ENCODE measurements at regions not wholly inside any gene's neighbourhood (a gene's known extent, or its start where the extent isn't known, plus 50 kb on each side); places are given as distances from the start of the nearest gene placed in this dataset.

DNA sequence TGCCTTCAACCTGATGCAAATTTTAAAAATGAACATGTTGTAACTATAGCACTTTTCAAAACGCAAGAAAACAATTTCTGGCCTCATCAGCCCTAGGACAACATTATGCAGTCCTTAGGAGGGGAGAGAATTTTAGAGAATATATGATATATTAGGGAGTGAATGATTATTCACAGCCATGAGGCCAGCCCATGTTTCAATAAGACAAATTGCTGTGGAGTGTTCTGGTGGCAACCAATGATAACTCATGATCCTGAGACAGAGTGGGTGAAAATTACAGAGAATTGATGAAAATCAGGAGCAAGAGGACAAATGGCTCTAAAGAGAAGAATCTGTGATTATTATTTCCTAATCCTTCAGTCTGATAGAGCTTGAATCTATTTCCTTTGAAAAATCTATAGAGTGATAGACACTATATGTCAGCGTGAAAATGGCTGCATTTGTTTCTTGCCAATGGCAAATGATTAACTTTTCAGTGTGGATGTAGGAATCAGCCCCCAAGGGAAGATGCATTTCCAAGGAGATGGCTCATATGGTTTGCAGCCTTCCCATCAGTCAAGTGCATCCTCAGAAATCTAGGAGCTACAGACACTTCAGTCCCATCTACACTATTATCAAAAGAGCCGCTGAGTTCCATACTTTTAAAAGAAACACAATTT lies 761.0 kb upstream of the ARRDC4 start:
- no peaks in the 10 kb centered on the region for H3K9me2 ChIP-seq (replicated peaks; ENCODE audit: control insufficient read depth, low read length)
- no peaks in the 10 kb centered on the region for H3K27me3 ChIP-seq (ENCODE audit: control insufficient read depth, low read length)
- no peaks in the 10 kb centered on the region for H3F3A ChIP-seq (ENCODE audit: control insufficient read depth, insufficient read depth)
- H3K4me3 ChIP-seq (ENCODE audit: low read length) = no peak overlapping the region
- no peaks in the 10 kb centered on the region for H3K79me2 ChIP-seq (ENCODE audit: control insufficient read depth, low read length)
- TF ChIP-seq EZH2phosphoT487 (IDR thresholded peaks at IDR 0.05; ENCODE audit: borderline replicate concordance, low read length) = no peak
- TF ChIP-seq, protein P1, sequence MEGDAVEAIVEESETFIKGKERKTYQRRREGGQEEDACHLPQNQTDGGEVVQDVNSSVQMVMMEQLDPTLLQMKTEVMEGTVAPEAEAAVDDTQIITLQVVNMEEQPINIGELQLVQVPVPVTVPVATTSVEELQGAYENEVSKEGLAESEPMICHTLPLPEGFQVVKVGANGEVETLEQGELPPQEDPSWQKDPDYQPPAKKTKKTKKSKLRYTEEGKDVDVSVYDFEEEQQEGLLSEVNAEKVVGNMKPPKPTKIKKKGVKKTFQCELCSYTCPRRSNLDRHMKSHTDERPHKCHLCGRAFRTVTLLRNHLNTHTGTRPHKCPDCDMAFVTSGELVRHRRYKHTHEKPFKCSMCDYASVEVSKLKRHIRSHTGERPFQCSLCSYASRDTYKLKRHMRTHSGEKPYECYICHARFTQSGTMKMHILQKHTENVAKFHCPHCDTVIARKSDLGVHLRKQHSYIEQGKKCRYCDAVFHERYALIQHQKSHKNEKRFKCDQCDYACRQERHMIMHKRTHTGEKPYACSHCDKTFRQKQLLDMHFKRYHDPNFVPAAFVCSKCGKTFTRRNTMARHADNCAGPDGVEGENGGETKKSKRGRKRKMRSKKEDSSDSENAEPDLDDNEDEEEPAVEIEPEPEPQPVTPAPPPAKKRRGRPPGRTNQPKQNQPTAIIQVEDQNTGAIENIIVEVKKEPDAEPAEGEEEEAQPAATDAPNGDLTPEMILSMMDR (IDR thresholded peaks at IDR 0.05; ENCODE audit: low read depth, low read length, poor library complexity, severe bottlenecking) = no peak
- no peaks in the 10 kb centered on the region for H3K9me3 ChIP-seq (ENCODE audit: control insufficient read depth, insufficient read depth, low read length)
- H3K4me1 ChIP-seq (ENCODE audit: control insufficient read depth, low read length) = no peaks in the 10 kb centered on the region
- H4K20me1 ChIP-seq (ENCODE audit: control insufficient read depth, insufficient read depth, low read depth, low read length) = no peaks in the 10 kb centered on the region
- no peak overlapping the region for H3K4me2 ChIP-seq (ENCODE audit: low read length)
- no peaks in the 10 kb centered on the region for H3K36me3 ChIP-seq (ENCODE audit: control insufficient read depth, low read length)
- no peak overlapping the region for H3K27ac ChIP-seq (ENCODE audit: low read depth, low read length)

DNA sequence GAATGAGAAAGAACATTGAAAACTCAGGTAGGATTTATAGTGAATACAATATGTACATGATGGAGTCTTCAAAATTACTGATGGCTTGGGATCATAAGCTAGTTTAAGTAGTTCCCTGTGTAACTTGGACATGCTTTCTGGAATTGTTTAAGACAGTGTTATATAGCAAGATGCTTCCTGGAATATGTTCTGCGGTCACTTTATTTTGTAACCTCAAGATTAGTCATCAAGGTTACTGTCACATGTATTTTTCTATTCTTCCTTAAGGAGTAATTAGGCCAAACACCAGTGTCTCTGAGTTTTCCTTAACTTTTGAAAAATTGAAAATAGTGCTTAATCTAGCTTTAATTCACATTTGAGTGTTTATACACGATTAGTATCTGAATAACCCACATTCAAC lies 760.3 kb upstream of the ARRDC4 start:
- TF ChIP-seq, protein P1 (IDR thresholded peaks at IDR 0.05; ENCODE audit: low read depth, low read length, poor library complexity, severe bottlenecking) = no peak
- no peak for TF ChIP-seq EZH2phosphoT487 (IDR thresholded peaks at IDR 0.05; ENCODE audit: borderline replicate concordance, low read length)
- no peaks in the 10 kb centered on the region for H3K27me3 ChIP-seq (ENCODE audit: control insufficient read depth, low read length)
- no peaks in the 10 kb centered on the region for H3F3A ChIP-seq (ENCODE audit: control insufficient read depth, insufficient read depth)
- H3K9me2 ChIP-seq (replicated peaks; ENCODE audit: control insufficient read depth, low read length) = no peaks in the 10 kb centered on the region
- H3K36me3 ChIP-seq (ENCODE audit: control insufficient read depth, low read length) = no peaks in the 10 kb centered on the region
- no peaks in the 10 kb centered on the region for H3K79me2 ChIP-seq (ENCODE audit: control insufficient read depth, low read length)
- no peaks in the 10 kb centered on the region for H3K9me3 ChIP-seq (ENCODE audit: control insufficient read depth, insufficient read depth, low read length)
- no peaks in the 10 kb centered on the region for H3K4me1 ChIP-seq (ENCODE audit: control insufficient read depth, low read length)
- no peaks in the 10 kb centered on the region for H4K20me1 ChIP-seq (ENCODE audit: control insufficient read depth, insufficient read depth, low read depth, low read length)
- no peak overlapping the region for H3K4me3 ChIP-seq (ENCODE audit: low read length)
- no peak overlapping the region for H3K27ac ChIP-seq (ENCODE audit: low read depth, low read length)
- no peak overlapping the region for H3K4me2 ChIP-seq (ENCODE audit: low read length)

DNA sequence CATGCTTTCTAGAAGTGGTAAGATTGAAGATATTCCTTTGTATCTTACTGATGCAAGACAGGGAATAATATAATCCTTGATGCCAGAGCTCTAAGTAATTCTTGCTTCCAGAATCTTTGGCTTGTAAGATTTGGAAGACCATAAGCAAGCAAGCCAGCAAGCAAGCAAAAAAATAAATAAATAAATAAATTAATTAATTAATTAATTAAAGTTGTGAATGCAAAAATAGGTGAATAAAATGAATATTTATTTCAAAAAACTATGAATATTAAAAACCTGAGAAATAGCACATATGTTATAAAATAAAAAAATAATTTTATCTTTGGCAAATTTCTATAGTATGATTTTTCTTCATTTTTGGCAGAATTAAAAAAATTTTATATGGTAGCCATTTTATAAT lies 750.2 kb upstream of the ARRDC4 start:
- H3K9me3 ChIP-seq (ENCODE audit: control insufficient read depth, insufficient read depth, low read length) = no peaks in the 10 kb centered on the region
- H3K79me2 ChIP-seq (ENCODE audit: control insufficient read depth, low read length) = no peaks in the 10 kb centered on the region
- H3K27ac ChIP-seq (ENCODE audit: low read depth, low read length) = no peak overlapping the region
- H3K4me3 ChIP-seq (ENCODE audit: low read length) = no peak overlapping the region
- TF ChIP-seq, protein P1 (IDR thresholded peaks at IDR 0.05; ENCODE audit: low read depth, low read length, poor library complexity, severe bottlenecking) = no peak
- no peak for TF ChIP-seq EZH2phosphoT487 (IDR thresholded peaks at IDR 0.05; ENCODE audit: borderline replicate concordance, low read length)
- H3F3A ChIP-seq (ENCODE audit: control insufficient read depth, insufficient read depth) = no peaks in the 10 kb centered on the region
- H3K36me3 ChIP-seq (ENCODE audit: control insufficient read depth, low read length) = no peaks in the 10 kb centered on the region
- H3K9me2 ChIP-seq (replicated peaks; ENCODE audit: control insufficient read depth, low read length) = no peaks in the 10 kb centered on the region
- no peaks in the 10 kb centered on the region for H3K27me3 ChIP-seq (ENCODE audit: control insufficient read depth, low read length)
- no peaks in the 10 kb centered on the region for H3K4me1 ChIP-seq (ENCODE audit: control insufficient read depth, low read length)
- no peaks in the 10 kb centered on the region for H4K20me1 ChIP-seq (ENCODE audit: control insufficient read depth, insufficient read depth, low read depth, low read length)
- no peak overlapping the region for H3K4me2 ChIP-seq (ENCODE audit: low read length)
